Activated T-helper 2 cell treated with anti-CD3 and anti-CD28 coated beads, Interferon-gamma antibody, Interleukin-2, Interleukin-4, amounts not matched to agents 10 μg/mL and 5 μg/mL and 100 μg/mL, durations not matched to agents 14 hours and 24 hours and 36 hours (primary cell): ENCODE measurements at regions not wholly inside any gene's neighbourhood (a gene's known extent, or its start where the extent isn't known, plus 50 kb on each side); places are given as distances from the start of the nearest gene placed in this dataset.

Experiments used
- DNase-seq: peaks from one replicate; pipeline ENCODE4 v3.0.0; 2021; ENCODE audit warnings: low spot score
- H3K27ac Mint-ChIP-seq: one replicate; pipeline ENCODE4 v1.8.0; 2021; ENCODE audit warnings: mixed read lengths
- H3K27me3 Mint-ChIP-seq: one replicate; pipeline ENCODE4 v1.8.0; 2021; ENCODE audit warnings: low read depth, mixed read lengths
- H3K36me3 Mint-ChIP-seq: one replicate; pipeline ENCODE4 v1.8.0; 2021; ENCODE audit warnings: low read depth, mixed read lengths
- H3K4me1 Mint-ChIP-seq: one replicate; pipeline ENCODE4 v1.8.0; 2021; ENCODE audit warnings: low read depth, mixed read lengths
- H3K4me3 Mint-ChIP-seq: one replicate; pipeline ENCODE4 v1.8.0; 2021; ENCODE audit warnings: low read depth, mild to moderate bottlenecking, moderate library complexity, mixed read lengths
- H3K9me3 Mint-ChIP-seq: one replicate; pipeline ENCODE4 v1.8.0; 2021; ENCODE audit warnings: mixed read lengths
- intact Hi-C: fragments of 100-400 bp; cut with micrococcal nuclease; formaldehyde crosslinking; loops from one replicate; pipeline ENCODE4 v1.15.1; 2023

GRCh38 chr7:36082216-36082615 lies 70.8 kb upstream of the EEPD1 start:
- H3K4me3 Mint-ChIP-seq: no peak overlapping the region
- H3K27me3 Mint-ChIP-seq: peaks cover 4% of the 10 kb centered on the region
- no peaks in the 10 kb centered on the region for H3K36me3 Mint-ChIP-seq
- H3K27ac Mint-ChIP-seq: no peak overlapping the region
- intact Hi-C loops: no loop called here
- DNase-seq: no peak
- H3K4me1 Mint-ChIP-seq: no peaks in the 10 kb centered on the region
- H3K9me3 Mint-ChIP-seq: no peaks in the 10 kb centered on the region

GRCh38 chr7:36082910-36083309 lies 70.1 kb upstream of the EEPD1 start:
- H3K27me3 Mint-ChIP-seq: peaks cover 6% of the 10 kb centered on the region
- no peaks in the 10 kb centered on the region for H3K4me1 Mint-ChIP-seq
- no peak overlapping the region for H3K4me3 Mint-ChIP-seq
- H3K36me3 Mint-ChIP-seq: no peaks in the 10 kb centered on the region
- no peak for DNase-seq
- intact Hi-C loops: no loop called here
- peaks cover 4% of the 10 kb centered on the region for H3K9me3 Mint-ChIP-seq
- no peak overlapping the region for H3K27ac Mint-ChIP-seq

GRCh38 chr7:36083626-36084380 lies 69.3 kb upstream of the EEPD1 start:
- Mint-ChIP-seq H3K36me3 (no peaks in the 10 kb centered on the region), H3K27ac (no peak overlapping the region), H3K4me3 (no peak overlapping the region), H3K4me1 (no peaks in the 10 kb centered on the region), H3K27me3 (peaks cover 6% of the 10 kb centered on the region), H3K9me3 (peaks cover 10% of the 10 kb centered on the region)
- intact Hi-C loops: no loop called here
- no peak for DNase-seq

- no peak for DNase-seq
- Mint-ChIP-seq H3K36me3 (no peaks in the 10 kb centered on the region), H3K4me3 (no peak overlapping the region), H3K27ac (no peak overlapping the region), H3K27me3 (peaks cover 6% of the 10 kb centered on the region), H3K4me1 (no peaks in the 10 kb centered on the region), H3K9me3 (peaks cover 10% of the 10 kb centered on the region)
- intact Hi-C loops: no loop called here
Measured at GRCh38 chr7:36084485-36085091, 68.5 kb upstream of the EEPD1 start.

- no peak for DNase-seq
- H3K27me3 Mint-ChIP-seq: peaks cover 6% of the 10 kb centered on the region
- intact Hi-C loops: no loop called here
- peaks cover 10% of the 10 kb centered on the region for H3K9me3 Mint-ChIP-seq
- H3K27ac Mint-ChIP-seq: no peak overlapping the region
- no peak overlapping the region for H3K4me3 Mint-ChIP-seq
- H3K4me1 Mint-ChIP-seq: no peaks in the 10 kb centered on the region
- no peaks in the 10 kb centered on the region for H3K36me3 Mint-ChIP-seq
Measured at GRCh38 chr7:36085096-36085495, 68.0 kb upstream of the EEPD1 start.

GRCh38 chr7:36086571-36086970 lies 66.5 kb upstream of the EEPD1 start:
- peaks cover 8% of the 10 kb centered on the region for H3K27me3 Mint-ChIP-seq
- peaks cover 16% of the 10 kb centered on the region for H3K9me3 Mint-ChIP-seq
- H3K27ac Mint-ChIP-seq: no peak overlapping the region
- no peak for DNase-seq
- no peak overlapping the region for H3K4me3 Mint-ChIP-seq
- H3K4me1 Mint-ChIP-seq: no peaks in the 10 kb centered on the region
- intact Hi-C loops: no loop called here
- H3K36me3 Mint-ChIP-seq: no peaks in the 10 kb centered on the region

GRCh38 chr7:36088553-36088952 lies 64.5 kb upstream of the EEPD1 start:
- no peak overlapping the region for H3K27ac Mint-ChIP-seq
- no peaks in the 10 kb centered on the region for H3K36me3 Mint-ChIP-seq
- intact Hi-C loops: no loop called here

GRCh38 chr7:36088966-36089365 lies 64.1 kb upstream of the EEPD1 start:
- Mint-ChIP-seq H3K27ac (no peak overlapping the region), H3K36me3 (no peaks in the 10 kb centered on the region), H3K4me1 (no peaks in the 10 kb centered on the region), H3K9me3 (peaks cover 16% of the 10 kb centered on the region), H3K27me3 (peaks cover 8% of the 10 kb centered on the region), H3K4me3 (no peak overlapping the region)
- intact Hi-C loops: no loop called here
- DNase-seq: no peak

More at GRCh38 chr7:36088553-36088952, 64.5 kb upstream of the EEPD1 start:
- Mint-ChIP-seq H3K27me3 (peaks cover 8% of the 10 kb centered on the region), H3K4me3 (no peak overlapping the region), H3K9me3 (peaks cover 16% of the 10 kb centered on the region), H3K4me1 (no peaks in the 10 kb centered on the region)
- DNase-seq: no peak

GRCh38 chr7:36090976-36091873 lies 61.8 kb upstream of the EEPD1 start:
- no peak for DNase-seq
- Mint-ChIP-seq H3K27ac (no peak overlapping the region), H3K36me3 (no peaks in the 10 kb centered on the region), H3K4me1 (no peaks in the 10 kb centered on the region), H3K9me3 (peaks cover 16% of the 10 kb centered on the region), H3K4me3 (no peak overlapping the region), H3K27me3 (peaks cover 10% of the 10 kb centered on the region)
- intact Hi-C loops: no loop called here

GRCh38 chr7:36091874-36092176 lies 61.2 kb upstream of the EEPD1 start:
- Mint-ChIP-seq H3K9me3 (peaks cover 16% of the 10 kb centered on the region), H3K27me3 (peaks cover 6% of the 10 kb centered on the region), H3K27ac (no peak overlapping the region), H3K4me1 (no peaks in the 10 kb centered on the region), H3K36me3 (no peaks in the 10 kb centered on the region), H3K4me3 (no peak overlapping the region)
- no peak for DNase-seq
- intact Hi-C loops: no loop called here

- DNase-seq: no peak
- Mint-ChIP-seq H3K4me1 (no peaks in the 10 kb centered on the region), H3K27ac (no peak overlapping the region), H3K9me3 (peaks cover 16% of the 10 kb centered on the region), H3K36me3 (no peaks in the 10 kb centered on the region), H3K4me3 (no peak overlapping the region), H3K27me3 (peaks cover 6% of the 10 kb centered on the region)
- intact Hi-C loops: no loop called here
Measured at GRCh38 chr7:36092221-36092771, 60.8 kb upstream of the EEPD1 start.

- Mint-ChIP-seq H3K9me3 (peaks cover 7% of the 10 kb centered on the region), H3K27ac (no peak overlapping the region), H3K27me3 (peaks cover 10% of the 10 kb centered on the region), H3K4me3 (no peak overlapping the region), H3K36me3 (no peaks in the 10 kb centered on the region), H3K4me1 (no peaks in the 10 kb centered on the region)
- DNase-seq: no peak
- intact Hi-C loops: no loop called here
Measured at GRCh38 chr7:36096460-36097095, 56.5 kb upstream of the EEPD1 start.
